Gastroesophageal sphincter (tissue), 4 donors: ENCODE measurements at regions not wholly inside any gene's neighbourhood (a gene's known extent, or its start where the extent isn't known, plus 50 kb on each side); places are given as distances from the start of the nearest gene placed in this dataset.
"Not testable (repeated sequence)": the region's sequence is repeated elsewhere in the genome, so short reads cannot be mapped to it uniquely, and the experiment has no call there.

Source experiments
- ATAC-seq: fragments of 150-250 bp; one replicate; pipeline ENCODE4 v1.9.1; 2016; ENCODE audit warnings: mild to moderate bottlenecking, moderate library complexity
- H3K27ac ChIP-seq, 4 donors: fragments of 200-600 bp; sonication (generic) in 3 of 4; 1 replicate in 3 of 4; 2 replicates in 1 of 4; pipeline ENCODE4 v1.5.1; 2016 to 2019
- H3K27me3 ChIP-seq: fragments of 200-600 bp; sonication (generic); one replicate; pipeline ENCODE4 v1.5.1; 2019
- H3K36me3 ChIP-seq, 2 donors: fragments of 200-600 bp; sonication (generic); one replicate each; pipeline ENCODE4 v1.5.1; 2019; ENCODE audit warnings: control low read depth in 1 of 2
- H3K4me1 ChIP-seq, 3 donors: fragments of 200-600 bp; sonication (generic); 1 replicate in 2 of 3; 2 replicates in 1 of 3; pipeline ENCODE4 v1.5.1; 2016 to 2019; ENCODE audit warnings: control low read depth in 2 of 3
- H3K4me3 ChIP-seq, 2 donors: fragments of 200-600 bp; sonication (generic); one replicate each; pipeline ENCODE4 v1.5.1; 2019; ENCODE audit warnings: mild to moderate bottlenecking in 1 of 2, moderate library complexity in 1 of 2
- H3K9me3 ChIP-seq, 3 donors: fragments of 200-600 bp; sonication (generic); one replicate each; pipeline ENCODE4 v1.5.1; 2017 to 2019; ENCODE audit warnings: control low read depth in 2 of 3
- EP300 ChIP-seq: sonication (generic); formaldehyde crosslinking; IDR thresholded peaks from one replicate; pipeline ENCODE4 v1.6.1; 2017; ENCODE audit warnings: antibody characterized with exemption, mild to moderate bottlenecking
- POLR2A ChIP-seq, 2 donors: fragments of 450-650 bp; IDR thresholded peaks; one replicate each; pipeline ENCODE4 v1.6.1; 2017; ENCODE audit warnings: antibody characterized with exemption in 2 of 2, mild to moderate bottlenecking in 2 of 2, moderate library complexity in 1 of 2
- POLR2AphosphoS5 ChIP-seq: sonication (generic); formaldehyde crosslinking; IDR thresholded peaks from one replicate; pipeline ENCODE4 v1.6.1; 2017; ENCODE audit warnings: antibody characterized with exemption
- WGBS, 2 donors: methylation state at CpG; one replicate each; pipeline ENCODE4 v1.1.5; 2018; ENCODE audit warnings: low coverage in 1 of 2; 5-methylcytosine and 5-hydroxymethylcytosine counted together
- TF ChIP-seq, protein P1 (sequence below), 4 experiments: fragments of 200-600 bp in 2 of 4; fragments of 450-650 bp in 2 of 4; sonication (generic) in 1 of 4; IDR thresholded peaks; one replicate each; pipeline ENCODE4 v1.5.1; 2017 to 2019; ENCODE audit warnings: antibody characterized with exemption in 4 of 4, mild to moderate bottlenecking in 2 of 4, moderate library complexity in 2 of 4

DNA sequence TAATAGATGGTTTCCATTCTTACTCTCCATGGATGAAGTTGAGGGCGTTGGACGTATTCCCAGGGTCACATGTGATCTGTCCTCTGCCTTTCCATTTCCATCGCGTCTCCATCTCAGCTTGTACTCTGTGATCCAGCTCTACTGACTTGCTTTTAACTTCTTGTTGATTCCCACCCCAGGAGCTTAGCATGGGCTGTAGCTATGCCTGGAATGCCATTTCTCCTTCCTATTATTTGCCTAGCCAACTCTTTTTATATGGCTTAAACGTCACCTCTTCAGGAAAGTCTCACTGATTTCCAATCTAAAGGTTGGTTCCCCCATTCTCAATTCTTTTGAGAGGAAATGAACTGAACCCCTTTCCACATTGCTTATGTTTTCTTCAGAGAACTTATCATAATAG, 475.9 kb downstream of the XYLT1 start:
- Histone ChIP-seq H3K36me3 (no peaks in the 10 kb centered on the region), H3K9me3 (no peaks in the 10 kb centered on the region), H3K4me1 (no peaks in the 10 kb centered on the region), H3K4me3 (no peak overlapping the region), H3K27ac (no peak overlapping the region), H3K27me3 (peaks cover 8% of the 10 kb centered on the region)
- 50 to 93% methylated on average over 1 to 3 of the region's 5 CpGs for WGBS, 2 donors
- no peak for ATAC-seq
- no peak for TF ChIP-seq POLR2A (IDR thresholded peaks at IDR 0.05)
- no peak for TF ChIP-seq POLR2AphosphoS5
- TF ChIP-seq EP300 = no peak
- TF ChIP-seq, protein P1, sequence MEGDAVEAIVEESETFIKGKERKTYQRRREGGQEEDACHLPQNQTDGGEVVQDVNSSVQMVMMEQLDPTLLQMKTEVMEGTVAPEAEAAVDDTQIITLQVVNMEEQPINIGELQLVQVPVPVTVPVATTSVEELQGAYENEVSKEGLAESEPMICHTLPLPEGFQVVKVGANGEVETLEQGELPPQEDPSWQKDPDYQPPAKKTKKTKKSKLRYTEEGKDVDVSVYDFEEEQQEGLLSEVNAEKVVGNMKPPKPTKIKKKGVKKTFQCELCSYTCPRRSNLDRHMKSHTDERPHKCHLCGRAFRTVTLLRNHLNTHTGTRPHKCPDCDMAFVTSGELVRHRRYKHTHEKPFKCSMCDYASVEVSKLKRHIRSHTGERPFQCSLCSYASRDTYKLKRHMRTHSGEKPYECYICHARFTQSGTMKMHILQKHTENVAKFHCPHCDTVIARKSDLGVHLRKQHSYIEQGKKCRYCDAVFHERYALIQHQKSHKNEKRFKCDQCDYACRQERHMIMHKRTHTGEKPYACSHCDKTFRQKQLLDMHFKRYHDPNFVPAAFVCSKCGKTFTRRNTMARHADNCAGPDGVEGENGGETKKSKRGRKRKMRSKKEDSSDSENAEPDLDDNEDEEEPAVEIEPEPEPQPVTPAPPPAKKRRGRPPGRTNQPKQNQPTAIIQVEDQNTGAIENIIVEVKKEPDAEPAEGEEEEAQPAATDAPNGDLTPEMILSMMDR (IDR thresholded peaks at IDR 0.05) = no peak

DNA sequence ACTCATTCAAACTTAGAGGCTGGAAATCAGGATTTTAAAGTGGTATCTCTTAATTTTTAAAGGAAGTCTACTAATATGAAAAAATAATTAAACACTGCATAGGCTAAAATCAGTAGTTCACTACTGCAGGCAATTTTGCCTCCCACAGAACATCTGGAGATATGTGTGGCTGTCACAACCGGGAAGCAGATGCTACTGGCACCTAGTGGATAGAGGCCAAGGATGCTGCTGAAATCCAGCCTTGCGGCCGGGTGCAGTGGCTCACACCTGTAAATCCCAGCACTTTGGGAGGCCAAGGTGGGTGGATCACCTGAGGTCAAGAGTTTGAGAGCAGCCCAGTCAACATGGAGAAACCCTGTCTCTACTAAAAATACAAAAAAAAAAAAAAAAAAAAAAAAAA, 473.9 kb downstream of the XYLT1 start:
- H3K27me3 ChIP-seq = peaks cover 8% of the 10 kb centered on the region
- no peak for TF ChIP-seq POLR2AphosphoS5
- H3K27ac ChIP-seq = no peak overlapping the region
- H3K4me3 ChIP-seq = no peak overlapping the region
- no peaks in the 10 kb centered on the region for H3K9me3 ChIP-seq
- no peaks in the 10 kb centered on the region for H3K4me1 ChIP-seq
- 49 to 61% methylated on average over 3 of the region's 3 CpGs for WGBS, 2 donors
- no peaks in the 10 kb centered on the region for H3K36me3 ChIP-seq
- ATAC-seq = no peak

DNA sequence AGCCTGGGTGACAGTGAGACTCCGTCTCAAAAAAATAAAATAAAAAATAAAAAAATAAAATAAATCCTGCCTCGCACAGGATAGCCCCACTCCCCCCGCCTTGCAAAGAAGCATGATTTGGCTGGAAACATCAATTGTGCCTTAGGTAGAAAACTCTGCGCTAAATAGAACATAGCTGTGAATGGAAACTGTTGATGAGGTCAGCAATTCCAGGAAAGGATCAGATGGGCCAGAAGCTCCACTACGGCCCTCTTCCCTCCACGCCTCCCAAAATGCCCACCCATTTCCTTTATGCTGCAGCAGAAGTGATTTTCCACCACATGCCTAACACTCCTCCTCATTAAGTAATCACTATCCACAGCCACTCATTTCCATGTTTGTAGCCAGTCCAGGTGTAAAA, 473.4 kb downstream of the XYLT1 start:
- H3K4me3 ChIP-seq = no peak overlapping the region
- H3K9me3 ChIP-seq = no peaks in the 10 kb centered on the region
- ATAC-seq = no peak
- H3K36me3 ChIP-seq = no peaks in the 10 kb centered on the region
- H3K27ac ChIP-seq = no peak overlapping the region
- 71 to 80% methylated on average over 3 to 6 of the region's 6 CpGs for WGBS, 2 donors
- H3K27me3 ChIP-seq = peaks cover 8% of the 10 kb centered on the region
- H3K4me1 ChIP-seq = no peaks in the 10 kb centered on the region
- TF ChIP-seq, protein P1 (IDR thresholded peaks at IDR 0.05) = no peak
- no peak for TF ChIP-seq POLR2A (IDR thresholded peaks at IDR 0.05)

DNA sequence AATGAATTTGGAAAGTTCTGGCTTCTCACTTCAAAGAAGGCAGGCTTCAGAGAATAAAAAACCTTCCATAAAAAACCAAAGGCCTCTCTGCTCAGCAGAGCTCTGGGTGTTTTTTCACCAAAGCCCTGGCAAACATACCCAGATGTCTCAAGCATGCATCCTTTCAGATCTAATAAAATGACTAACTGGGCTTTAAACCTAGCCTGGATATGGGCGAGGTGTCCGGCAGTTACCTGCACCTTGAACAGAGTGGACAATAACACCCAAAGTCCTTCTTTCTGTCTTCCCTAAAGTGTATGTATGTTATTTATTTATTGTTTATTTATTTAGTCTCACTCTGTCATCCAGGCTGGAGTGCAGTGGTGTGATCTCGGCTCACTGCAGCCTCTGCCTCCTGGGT, 469.3 kb downstream of the XYLT1 start:
- no peaks in the 10 kb centered on the region for H3K27me3 ChIP-seq
- H3K4me1 ChIP-seq = no peaks in the 10 kb centered on the region
- no peak overlapping the region for H3K27ac ChIP-seq
- no peak for TF ChIP-seq POLR2AphosphoS5
- no peak for TF ChIP-seq POLR2A (IDR thresholded peaks at IDR 0.05)
- TF ChIP-seq, protein P1 (IDR thresholded peaks at IDR 0.05) = no peak
- TF ChIP-seq EP300 = no peak
- peaks cover 0 to 19% (median 0%) of the 10 kb centered on the region in 3 donors for H3K9me3 ChIP-seq
- no peak overlapping the region for H3K4me3 ChIP-seq
- no peaks in the 10 kb centered on the region for H3K36me3 ChIP-seq
- ATAC-seq = no peak
- WGBS, 2 donors = 67 to 73% methylated on average over 3 of the region's 3 CpGs

DNA sequence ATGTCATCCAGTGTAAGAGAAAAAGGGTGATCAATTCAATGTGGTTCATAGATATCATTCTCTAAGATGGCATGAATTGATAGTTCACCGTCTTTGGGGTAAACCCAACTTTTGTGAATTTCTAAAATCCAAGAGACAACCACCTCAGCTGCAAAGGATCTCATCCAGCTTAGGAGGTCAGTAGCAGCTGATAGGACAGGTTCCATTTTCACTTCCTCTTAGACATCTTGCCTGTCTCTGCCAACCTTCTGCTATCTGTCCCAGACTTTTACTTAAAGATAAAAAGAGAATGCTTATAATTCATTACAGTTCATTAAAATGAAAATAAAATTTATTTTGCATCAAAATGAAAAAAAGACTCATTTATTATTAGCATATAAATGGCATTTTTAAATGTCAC, 468.2 kb downstream of the XYLT1 start:
- no peaks in the 10 kb centered on the region for H3K36me3 ChIP-seq
- TF ChIP-seq EP300 (no peak), POLR2A (IDR thresholded peaks at IDR 0.05) (no peak), POLR2AphosphoS5 (no peak)
- TF ChIP-seq, protein P1 (IDR thresholded peaks at IDR 0.05) = no peak
- peaks cover 0 to 19% (median 0%) of the 10 kb centered on the region in 3 donors for H3K9me3 ChIP-seq
- no peak overlapping the region for H3K4me3 ChIP-seq
- H3K27ac ChIP-seq = no peak overlapping the region
- 72 to 91% methylated on average over 1 of the region's 1 CpG for WGBS, 2 donors
- ATAC-seq = no peak
- H3K27me3 ChIP-seq = no peaks in the 10 kb centered on the region
- no peaks in the 10 kb centered on the region for H3K4me1 ChIP-seq

DNA sequence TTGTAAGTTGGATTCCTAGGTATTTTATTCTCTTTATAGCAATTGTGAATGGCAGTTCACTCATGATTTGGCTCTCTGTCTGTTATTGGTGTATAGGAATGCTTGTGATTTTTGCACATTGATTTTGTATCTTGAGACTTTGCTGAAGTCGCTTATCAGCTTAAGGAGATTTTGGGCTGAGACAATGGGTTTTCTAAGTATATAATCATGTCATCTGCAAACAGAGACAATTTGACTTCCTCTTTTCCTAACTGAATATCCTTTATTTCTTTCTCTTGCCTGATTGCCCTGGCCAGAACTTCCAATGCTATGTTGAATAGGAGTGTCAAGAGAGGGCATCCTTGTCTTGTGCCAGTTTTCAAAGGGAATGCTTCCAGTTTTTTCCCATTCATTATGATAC, 464.8 kb downstream of the XYLT1 start:
- not testable (repeated sequence) for H3K4me3 ChIP-seq, H3K27ac ChIP-seq, H3K4me1 ChIP-seq, H3K36me3 ChIP-seq, ATAC-seq, H3K27me3 ChIP-seq
- 92% methylated on average over 1 of the region's 1 CpG; no CpG with 5 or more reads in 1 of the 2 donors for WGBS, 2 donors
- peaks cover 0 to 19% (median 0%) of the 10 kb centered on the region in 3 donors for H3K9me3 ChIP-seq
